ENCODE measurements at regions not wholly inside any gene's neighbourhood (a gene's known extent, or its start where the extent isn't known, plus 50 kb on each side); places are given as distances from the start of the nearest gene placed in this dataset.

GRCh38 chr5:174901336-174901735, 177.0 kb downstream of the MSX2 start:
- no peak for TF ChIP-seq CTCF (conservative IDR thresholded peaks at IDR 0.05; ENCODE audit: low read length)
- no peak for TF ChIP-seq EZH2phosphoT487 (IDR thresholded peaks at IDR 0.05; ENCODE audit: borderline replicate concordance)
